BE2C (cell line): ENCODE measurements at regions not wholly inside any gene's neighbourhood (a gene's known extent, or its start where the extent isn't known, plus 50 kb on each side); places are given as distances from the start of the nearest gene placed in this dataset.

Experiments used
- DNase-seq: peaks from one replicate; pipeline ENCODE4 v3.0.0-alpha.2; 2020
- H3K27me3 ChIP-seq: fragments of 250-450 bp; sonication (Bioruptor Pico); 2 replicates; pipeline ENCODE4 v1.5.1; 2020; ENCODE audit warnings: mild to moderate bottlenecking
- H3K36me3 ChIP-seq: fragments of 250-450 bp; sonication (Bioruptor Pico); 2 replicates; pipeline ENCODE4 v1.5.1; 2020; ENCODE audit warnings: mild to moderate bottlenecking
- H3K4me1 ChIP-seq: fragments of 250-450 bp; sonication (Bioruptor Pico); 2 replicates; pipeline ENCODE4 v1.5.1; 2020
- H3K4me3 ChIP-seq: 2 replicates; pipeline ENCODE4 v1.5.1; 2011; ENCODE audit warnings: low read depth, low read length
- H3K9me3 ChIP-seq: fragments of 250-450 bp; sonication (Bioruptor Pico); 2 replicates; pipeline ENCODE4 v1.5.1; 2020
- TF ChIP-seq, protein P1 (sequence below): IDR thresholded peaks from 2 replicates; pipeline ENCODE4 v1.5.1; 2012; ENCODE audit warnings: mild to moderate bottlenecking, low read depth, low read length

DNA sequence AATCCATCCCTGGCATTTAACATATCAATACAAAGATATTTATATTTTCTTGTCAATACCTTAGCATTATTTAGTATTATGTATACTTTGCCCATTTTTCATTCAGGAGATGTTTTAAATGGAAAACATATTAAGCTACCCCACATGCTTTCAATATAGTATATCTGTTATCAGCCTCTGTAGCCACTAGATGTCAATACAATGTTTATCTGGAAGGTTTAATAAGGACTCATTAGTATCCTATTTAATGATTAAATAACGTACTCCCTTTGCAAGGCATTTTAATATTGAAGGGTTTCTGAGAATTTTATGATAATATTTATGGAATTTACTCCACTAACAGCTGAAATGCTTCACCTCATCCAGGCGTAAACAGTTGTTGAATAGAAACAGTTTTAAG, 329.5 kb upstream of the ADGRL2 start:
- no peaks in the 10 kb centered on the region for H3K36me3 ChIP-seq
- H3K4me3 ChIP-seq, result no peak overlapping the region
- TF ChIP-seq, protein P1, sequence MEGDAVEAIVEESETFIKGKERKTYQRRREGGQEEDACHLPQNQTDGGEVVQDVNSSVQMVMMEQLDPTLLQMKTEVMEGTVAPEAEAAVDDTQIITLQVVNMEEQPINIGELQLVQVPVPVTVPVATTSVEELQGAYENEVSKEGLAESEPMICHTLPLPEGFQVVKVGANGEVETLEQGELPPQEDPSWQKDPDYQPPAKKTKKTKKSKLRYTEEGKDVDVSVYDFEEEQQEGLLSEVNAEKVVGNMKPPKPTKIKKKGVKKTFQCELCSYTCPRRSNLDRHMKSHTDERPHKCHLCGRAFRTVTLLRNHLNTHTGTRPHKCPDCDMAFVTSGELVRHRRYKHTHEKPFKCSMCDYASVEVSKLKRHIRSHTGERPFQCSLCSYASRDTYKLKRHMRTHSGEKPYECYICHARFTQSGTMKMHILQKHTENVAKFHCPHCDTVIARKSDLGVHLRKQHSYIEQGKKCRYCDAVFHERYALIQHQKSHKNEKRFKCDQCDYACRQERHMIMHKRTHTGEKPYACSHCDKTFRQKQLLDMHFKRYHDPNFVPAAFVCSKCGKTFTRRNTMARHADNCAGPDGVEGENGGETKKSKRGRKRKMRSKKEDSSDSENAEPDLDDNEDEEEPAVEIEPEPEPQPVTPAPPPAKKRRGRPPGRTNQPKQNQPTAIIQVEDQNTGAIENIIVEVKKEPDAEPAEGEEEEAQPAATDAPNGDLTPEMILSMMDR, result no peak
- no peaks in the 10 kb centered on the region for H3K27me3 ChIP-seq
- no peak for DNase-seq
- no peaks in the 10 kb centered on the region for H3K9me3 ChIP-seq
- no peaks in the 10 kb centered on the region for H3K4me1 ChIP-seq

GRCh38 chr1:81470275-81470674, 330.5 kb upstream of the ADGRL2 start:
- Histone ChIP-seq H3K27me3 (no peaks in the 10 kb centered on the region), H3K36me3 (no peaks in the 10 kb centered on the region), H3K4me1 (no peaks in the 10 kb centered on the region), H3K4me3 (no peak overlapping the region), H3K9me3 (no peaks in the 10 kb centered on the region)
- no peak for DNase-seq
- TF ChIP-seq, protein P1, result no peak

DNA sequence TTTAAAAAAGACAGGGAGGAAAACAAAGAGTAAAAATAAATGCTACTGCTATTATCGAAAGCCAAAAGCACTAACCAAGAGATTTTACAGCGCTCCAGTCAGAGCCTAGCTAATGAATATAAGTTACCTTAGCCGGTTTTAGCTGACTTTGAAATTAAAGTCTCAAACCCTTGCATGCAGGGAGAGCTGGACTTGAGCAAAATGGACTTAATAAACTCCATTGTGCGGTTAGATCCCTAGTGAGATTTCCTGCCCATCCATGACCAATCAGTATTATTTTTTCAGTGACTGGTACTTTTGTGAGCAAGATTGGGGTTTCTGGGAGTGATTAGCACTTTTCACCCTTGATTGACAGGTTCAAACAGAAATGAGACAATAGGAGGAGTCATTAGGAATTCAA, 333.4 kb upstream of the ADGRL2 start:
- H3K4me1 ChIP-seq, result no peaks in the 10 kb centered on the region
- no peak for DNase-seq

GRCh38 chr1:81466961-81467360, 333.8 kb upstream of the ADGRL2 start:
- Histone ChIP-seq H3K4me1 (no peaks in the 10 kb centered on the region), H3K36me3 (no peaks in the 10 kb centered on the region), H3K27me3 (no peaks in the 10 kb centered on the region), H3K4me3 (no peak overlapping the region), H3K9me3 (no peaks in the 10 kb centered on the region)
- TF ChIP-seq, protein P1, result no peak
- DNase-seq, result no peak

More for the DNA sequence above, 333.4 kb upstream of the ADGRL2 start:
- H3K36me3 ChIP-seq, result no peaks in the 10 kb centered on the region
- no peak overlapping the region for H3K4me3 ChIP-seq
- H3K9me3 ChIP-seq, result no peaks in the 10 kb centered on the region
- TF ChIP-seq, protein P1, result no peak
- no peaks in the 10 kb centered on the region for H3K27me3 ChIP-seq

DNA sequence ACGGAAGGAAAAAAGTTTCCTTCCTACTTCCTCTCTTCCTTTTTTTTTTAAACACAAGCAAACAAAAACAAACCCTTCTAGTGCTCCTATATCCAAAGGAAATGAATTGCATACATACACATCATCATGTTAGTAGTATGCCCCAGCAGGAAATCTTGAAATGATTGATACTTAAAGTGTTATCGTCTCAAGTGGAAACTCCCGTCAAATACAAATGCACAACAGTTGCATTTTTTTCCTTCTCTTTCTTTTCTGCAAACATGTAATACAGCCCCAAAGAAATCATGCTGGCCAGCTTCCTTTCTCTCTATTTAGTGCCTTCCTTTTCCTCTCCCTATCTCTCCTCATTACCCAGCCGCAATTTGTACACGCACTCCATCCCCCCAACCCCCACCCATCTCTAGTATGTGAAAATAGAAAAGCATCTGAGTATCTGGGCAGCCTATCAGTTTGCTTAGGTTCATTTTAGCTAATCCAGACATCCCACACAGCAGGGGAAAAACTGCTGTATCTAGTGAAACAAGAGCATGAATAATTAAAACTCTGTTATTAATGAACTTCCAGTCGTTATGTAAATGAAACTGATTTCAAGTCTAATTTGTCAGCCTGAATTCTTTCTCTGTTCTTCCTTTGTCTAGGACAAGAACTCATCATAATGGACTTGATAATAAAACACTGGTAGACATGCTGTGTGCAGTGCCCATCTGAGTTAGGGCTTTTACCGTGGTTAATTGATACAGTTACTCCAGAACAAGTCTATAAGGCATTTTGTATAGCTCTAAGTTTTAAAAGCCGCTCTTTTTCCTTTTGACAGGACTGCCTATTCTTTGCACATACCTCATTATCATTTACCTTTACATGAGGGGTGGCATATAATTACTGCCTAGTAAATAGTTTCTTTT, 336.5 kb upstream of the ADGRL2 start:
- DNase-seq, result no peak
- Histone ChIP-seq H3K9me3 (no peaks in the 10 kb centered on the region), H3K27me3 (no peaks in the 10 kb centered on the region), H3K4me3 (no peak overlapping the region), H3K4me1 (no peaks in the 10 kb centered on the region), H3K36me3 (no peaks in the 10 kb centered on the region)
- TF ChIP-seq, protein P1, result no peak

DNA sequence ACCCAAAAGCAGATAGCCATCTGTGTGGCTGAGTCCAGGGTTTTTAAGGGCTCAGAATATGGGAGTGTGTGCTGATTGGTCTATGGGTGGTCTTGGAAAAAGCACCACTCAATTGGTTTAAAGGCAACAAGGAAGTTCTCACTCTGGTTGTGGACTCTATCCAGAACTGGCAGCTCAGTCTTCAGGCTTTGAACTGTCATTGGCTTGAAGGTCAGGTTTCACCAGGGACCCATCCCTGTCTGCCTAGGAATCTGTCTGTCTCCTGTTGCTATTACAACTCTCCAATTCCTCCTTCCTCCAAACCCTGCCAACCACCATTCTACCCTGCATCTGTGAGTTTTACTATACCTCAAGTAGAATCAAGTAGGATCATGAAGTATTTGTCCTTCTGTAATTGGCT, 341.7 kb upstream of the ADGRL2 start:
- Histone ChIP-seq H3K36me3 (no peaks in the 10 kb centered on the region), H3K4me1 (no peaks in the 10 kb centered on the region), H3K27me3 (no peaks in the 10 kb centered on the region), H3K4me3 (no peak overlapping the region), H3K9me3 (no peaks in the 10 kb centered on the region)
- TF ChIP-seq, protein P1, result no peak
- DNase-seq, result no peak
